Activated CD4-positive, alpha-beta T cell treated with anti-CD3 and anti-CD28 coated beads, Interleukin-2, amount 50 U/mL, for 24 hours (primary cell): ENCODE measurements at regions not wholly inside any gene's neighbourhood (a gene's known extent, or its start where the extent isn't known, plus 50 kb on each side); places are given as distances from the start of the nearest gene placed in this dataset.
"Not testable (repeated sequence)": the region's sequence is repeated elsewhere in the genome, so short reads cannot be mapped to it uniquely, and the experiment has no call there.

Experiments
- DNase-seq, 2 donors: peaks; one replicate each; pipeline ENCODE4 v3.0.0-alpha.2; 2020; ENCODE audit warnings: low read depth in 1 of 2, low spot score in 1 of 2

DNA sequence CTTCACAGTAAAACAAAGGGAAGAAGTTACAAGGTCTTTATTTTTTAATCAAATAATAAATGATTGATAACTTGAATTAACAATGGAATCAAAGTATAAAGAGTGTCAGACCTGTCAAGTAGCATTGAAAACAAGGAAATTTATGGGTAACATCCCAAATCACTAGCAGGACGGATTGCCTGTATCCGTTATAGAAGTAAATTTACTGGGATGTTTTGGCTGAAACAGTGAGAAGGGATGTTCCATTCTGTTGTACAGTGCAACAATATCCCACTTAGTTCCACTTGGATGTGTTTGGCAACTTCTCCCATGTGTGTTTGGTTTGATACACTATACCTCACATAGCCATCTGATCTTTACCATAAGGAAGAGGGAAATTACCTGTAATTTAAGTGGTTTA is 421.0 kb upstream of the CHD1 start:
- DNase-seq, result no peak

DNA sequence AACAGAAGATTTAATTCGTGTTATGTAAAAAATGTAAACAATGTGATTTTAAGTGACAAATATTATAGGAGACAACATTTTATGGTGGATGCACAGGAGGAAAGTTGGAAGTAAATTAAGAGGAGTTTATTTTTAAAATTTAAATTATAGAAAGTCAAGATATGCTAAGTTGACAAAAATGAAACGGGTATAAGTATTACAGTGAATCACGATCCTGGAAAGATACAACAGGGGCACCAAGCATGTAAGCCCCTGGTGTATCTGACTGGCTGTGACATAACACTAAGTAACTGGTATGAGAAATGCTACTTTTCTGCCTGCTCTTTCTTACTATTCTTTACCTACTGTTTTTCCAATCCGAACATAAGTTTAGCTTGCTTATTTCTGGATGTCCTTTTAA is 419.8 kb upstream of the CHD1 start:
- DNase-seq, result no peak

DNA sequence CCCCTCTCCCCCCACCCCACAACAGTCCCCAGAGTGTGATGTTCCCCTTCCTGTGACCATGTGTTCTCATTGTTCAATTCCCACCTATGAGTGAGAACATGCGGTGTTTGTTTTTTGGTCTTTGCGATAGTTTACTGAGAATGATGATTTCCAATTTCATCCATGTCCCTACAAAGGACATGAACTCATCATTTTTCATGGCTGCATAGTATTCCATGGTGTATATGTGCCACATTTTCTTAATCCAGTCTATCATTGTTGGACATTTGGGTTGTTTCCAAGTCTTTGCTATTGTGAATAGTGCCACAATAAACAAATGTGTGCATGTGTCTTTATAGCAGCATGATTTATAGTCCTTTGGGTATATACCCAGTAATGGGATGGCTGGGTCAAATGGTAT is 411.0 kb upstream of the CHD1 start:
- not testable (repeated sequence) for DNase-seq

DNA sequence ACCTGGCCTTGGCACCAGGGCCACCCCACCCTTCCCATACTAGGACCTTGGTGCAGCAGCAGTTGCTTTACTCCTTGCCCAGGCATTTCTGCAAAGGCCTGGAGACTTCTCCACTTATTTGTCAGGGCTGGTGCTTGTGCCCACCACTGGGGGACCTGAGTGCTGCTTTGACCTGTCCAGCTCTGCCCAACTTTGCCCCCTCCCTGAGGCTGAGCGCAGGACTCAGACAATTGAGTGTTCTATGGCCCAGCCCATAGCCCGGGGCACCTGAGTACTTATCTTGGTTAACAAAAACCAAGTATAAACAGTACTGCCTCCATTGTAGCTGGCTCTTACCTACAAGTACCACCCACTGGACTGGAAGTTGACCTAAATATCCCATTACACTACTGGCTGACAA is 406.1 kb upstream of the CHD1 start:
- no peak for DNase-seq

DNA sequence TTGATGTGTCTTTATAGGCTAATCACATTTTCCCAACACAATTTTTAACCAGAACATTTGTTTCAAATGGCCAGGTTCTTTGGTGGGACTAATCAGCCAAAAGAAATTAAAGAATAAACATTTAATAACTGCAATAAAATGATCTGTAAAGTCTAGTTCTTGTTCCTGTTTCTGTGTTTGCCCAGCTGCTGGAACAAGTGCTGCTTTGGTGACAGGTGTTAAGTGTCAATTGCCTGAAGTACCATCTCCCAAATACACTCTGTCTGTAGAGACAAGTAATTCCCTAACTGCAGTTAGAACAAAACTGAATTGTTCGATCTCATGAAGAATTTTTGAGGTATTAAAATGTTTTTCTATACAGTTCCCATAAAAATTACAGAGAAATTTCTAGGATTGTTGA is 402.3 kb upstream of the CHD1 start:
- no peak for DNase-seq

DNA sequence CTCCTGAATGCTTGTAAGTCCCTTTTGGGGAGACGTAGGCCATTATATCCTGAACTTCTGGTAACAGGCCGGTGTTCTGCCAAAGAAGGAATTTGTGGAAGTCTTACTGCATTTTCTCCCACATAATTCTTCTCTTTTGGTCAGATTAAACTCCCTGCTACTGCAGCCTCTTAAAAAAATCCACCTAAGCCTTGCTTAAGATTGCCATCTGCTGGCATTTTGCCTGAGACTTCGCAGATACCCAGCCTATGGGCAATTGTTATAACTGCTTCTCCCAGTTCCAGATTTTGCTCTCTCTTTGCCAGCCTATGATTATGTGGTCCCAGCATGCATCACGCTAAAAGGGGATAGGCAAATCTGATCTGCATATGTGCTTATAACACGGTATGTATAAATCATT is 391.6 kb upstream of the CHD1 start:
- no peak for DNase-seq

DNA sequence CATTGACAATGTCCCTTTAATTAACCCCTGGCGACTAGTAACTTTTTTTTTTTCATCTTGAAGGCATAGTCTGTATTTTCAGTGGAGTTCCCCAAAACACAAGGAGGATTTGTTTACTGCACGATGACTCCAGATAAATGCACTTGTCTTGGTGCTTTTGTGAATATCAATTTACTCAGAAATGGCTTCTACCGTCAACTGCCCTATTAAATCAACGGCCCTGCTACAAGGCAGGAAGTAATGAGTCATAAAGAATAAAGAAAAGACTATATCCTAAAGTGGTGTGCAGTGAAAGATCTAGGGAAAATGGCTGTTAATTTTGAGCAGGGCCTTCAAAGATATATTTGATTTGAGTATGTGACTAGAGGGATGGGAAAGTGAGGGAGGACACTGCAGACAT is 388.3 kb upstream of the CHD1 start:
- DNase-seq, result no peak

DNA sequence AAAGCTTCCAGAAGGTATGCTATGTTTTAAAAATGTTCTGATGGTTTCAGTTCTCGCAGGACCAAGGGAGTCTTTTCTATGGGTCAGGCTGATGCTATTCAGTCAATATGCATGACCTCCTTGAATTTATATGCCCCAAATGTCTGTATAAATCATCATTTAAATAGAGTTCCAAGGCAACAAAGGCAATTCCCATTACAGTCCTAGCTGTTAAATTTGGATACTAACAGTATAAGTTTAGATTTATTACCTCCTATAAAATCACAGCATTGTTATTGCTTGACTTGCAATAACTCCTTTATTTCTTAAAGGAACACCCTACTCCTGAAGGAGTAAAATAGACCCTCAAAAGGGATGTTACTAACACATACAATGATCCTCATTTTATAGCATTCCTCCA is 387.7 kb upstream of the CHD1 start:
- DNase-seq, result no peak

DNA sequence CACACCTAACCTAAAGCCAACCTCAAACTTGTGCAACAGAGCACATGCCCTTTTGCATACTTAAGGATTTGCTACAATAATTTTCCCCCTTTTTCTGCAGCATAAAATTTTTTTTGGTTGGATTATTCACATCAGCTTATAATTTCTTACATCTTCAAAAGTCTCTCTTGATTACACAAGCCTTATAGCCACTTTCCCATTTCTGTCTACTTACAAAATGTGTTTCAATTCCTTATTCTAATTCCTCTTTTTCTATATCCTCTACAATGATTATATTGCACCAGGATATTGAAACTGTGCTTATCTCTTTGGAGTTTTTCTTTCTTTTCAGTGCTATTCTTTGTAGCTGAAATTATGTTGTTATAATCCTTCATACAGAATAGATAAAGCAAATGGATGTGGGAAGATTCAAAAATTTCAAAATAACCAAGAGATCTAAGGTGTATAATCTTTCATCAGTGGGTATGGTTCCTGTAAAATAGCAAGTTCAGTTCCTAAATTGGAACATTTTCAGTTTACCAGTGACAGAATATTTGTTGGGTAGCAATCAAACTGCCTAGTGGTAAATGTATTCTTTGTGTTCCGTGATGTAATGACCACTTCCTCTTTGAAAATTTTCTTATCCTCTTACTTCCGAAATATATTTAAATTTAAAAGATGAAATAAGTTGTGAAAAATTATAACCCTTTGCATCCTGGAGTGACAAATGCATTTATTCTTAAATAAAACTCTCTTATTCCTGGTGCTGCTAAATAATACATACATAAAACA is 386.8 kb upstream of the CHD1 start:
- no peak for DNase-seq

DNA sequence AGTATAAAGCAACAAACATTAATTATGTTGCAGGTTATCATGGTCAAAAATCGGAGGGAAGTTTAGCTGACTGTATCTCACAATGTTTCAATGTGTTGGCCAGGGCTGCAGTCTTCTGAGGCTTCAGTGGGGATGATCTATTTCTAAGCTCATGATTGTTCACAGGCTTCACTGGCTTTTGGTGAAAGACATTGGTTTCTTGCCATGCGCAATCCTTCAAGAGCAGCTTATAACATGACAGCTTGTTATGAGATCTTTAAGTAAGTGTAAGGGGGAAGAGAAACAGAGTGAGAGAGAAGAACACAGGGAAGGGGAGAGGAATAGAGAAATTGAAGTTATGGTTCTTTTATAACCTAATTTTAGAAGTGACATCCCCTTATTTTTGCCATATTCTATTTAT is 385.9 kb upstream of the CHD1 start:
- no peak for DNase-seq

DNA sequence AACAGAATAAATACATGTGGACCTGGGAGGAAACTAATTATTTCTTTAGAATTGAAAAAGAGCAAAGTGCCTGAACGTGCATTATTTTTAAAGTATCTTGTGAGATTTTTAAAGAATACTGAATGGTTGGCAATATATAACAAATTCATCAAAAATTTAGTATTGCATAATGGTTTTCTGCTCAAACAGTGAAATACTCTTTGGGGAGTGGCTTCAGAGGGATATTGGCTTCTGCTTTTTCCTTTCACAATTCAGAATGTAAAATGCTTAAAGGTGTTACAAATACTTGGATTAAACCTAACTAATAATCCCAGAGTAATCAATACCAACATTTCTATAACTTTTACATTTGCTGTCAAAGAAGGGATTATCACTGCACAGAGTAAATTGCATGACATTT is 379.3 kb upstream of the CHD1 start:
- no peak for DNase-seq

DNA sequence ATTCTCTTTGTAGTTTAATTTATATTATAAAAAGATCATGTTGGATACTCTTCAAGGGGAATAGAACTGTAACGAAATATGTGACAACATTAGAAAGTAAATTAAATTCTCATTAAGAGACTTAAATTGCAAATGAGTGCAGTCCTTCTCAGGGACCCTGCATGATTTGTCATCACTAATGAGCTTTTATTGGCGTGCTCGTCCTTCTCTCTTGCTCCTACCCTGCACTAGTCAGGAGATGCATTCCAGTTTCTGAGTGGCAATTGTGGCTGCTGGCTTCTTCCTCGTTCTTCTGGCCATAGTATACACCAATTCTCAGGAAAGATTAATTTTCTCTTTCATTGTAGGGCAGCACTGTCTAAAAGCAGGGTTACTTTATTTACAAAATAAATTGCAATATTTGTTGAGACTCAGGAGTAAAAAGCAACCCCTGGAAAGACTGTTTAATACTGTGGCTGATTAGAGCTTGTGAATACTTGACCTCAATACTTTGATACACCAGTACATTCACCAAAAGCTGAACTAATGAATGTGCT is 376.3 kb upstream of the CHD1 start:
- no peak for DNase-seq

DNA sequence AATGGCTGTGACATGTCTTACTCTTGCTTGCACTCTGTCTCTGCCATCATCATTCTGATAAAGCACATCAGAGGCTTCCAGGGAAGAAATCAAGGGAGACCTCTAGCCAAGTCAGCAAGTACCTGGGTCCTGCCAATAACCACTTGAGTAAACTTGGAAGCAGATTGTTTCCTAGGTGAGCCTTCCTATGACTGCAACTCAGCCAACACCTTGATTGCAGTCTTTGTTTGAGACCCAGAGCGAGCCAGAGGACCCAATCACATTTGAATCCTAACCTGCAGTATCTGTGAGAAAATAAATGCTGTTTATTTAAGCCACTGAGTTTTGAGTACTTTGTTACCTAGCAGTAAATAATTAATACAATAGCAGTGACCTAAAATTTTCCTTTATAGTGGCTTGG is 356.8 kb upstream of the CHD1 start:
- DNase-seq, result no peak

DNA sequence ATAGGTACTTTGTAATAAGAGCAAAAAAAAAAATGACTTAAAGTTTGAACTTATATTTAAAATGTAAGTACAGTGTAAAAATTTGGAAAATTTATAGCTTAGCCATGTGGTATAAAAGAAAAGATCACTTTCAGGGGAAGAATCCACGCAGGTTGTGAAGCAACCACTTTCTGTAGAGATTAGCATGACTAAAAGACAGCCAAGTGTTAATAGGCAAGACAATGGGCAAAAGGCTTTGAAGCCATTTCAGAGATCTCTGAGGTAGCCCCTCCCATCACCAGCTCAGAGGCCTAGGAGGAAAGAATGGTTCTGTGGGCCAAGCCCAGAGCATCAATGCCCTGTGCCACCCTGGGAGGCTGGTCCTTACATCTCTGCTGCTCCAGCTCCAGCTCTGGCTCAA is 346.3 kb upstream of the CHD1 start:
- no peak for DNase-seq

DNA sequence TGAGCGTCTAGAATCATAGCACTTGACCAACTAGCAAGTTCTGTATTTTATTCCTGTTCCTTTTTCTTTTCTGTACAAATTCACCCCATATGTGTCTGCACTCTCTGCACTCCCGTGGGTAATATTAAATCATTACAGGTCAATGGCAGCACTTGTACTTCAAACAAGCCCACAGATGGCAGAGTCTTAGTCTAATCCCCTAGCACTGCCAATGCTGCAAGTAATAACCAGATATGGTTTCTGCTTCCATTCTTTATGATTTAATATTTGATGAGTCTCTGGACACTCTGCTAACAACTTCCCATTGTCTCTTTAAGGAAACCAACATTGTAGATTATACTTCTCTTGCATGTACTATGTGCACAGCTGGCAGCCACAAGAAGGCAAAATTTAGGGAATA is 343.8 kb upstream of the CHD1 start:
- no peak for DNase-seq

DNA sequence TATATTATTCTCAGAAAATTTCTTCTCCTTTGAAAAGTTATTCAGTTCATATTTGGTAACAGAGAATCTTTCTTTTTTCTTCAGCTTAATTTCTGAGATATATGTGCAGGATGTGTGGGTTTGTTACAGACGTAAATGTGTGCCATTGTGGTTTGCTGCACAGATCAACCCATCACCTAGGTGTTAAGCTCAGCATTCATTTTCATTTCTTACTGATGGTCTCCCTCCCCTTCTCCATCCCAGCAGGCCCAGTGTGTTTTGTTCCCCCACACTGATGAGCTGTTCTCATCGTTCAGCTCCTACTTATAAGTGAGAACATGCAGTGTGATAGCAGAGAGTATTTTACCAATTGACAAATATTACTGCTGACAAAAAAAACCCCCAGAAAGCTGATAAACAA is 330.0 kb upstream of the CHD1 start:
- DNase-seq, result no peak

DNA sequence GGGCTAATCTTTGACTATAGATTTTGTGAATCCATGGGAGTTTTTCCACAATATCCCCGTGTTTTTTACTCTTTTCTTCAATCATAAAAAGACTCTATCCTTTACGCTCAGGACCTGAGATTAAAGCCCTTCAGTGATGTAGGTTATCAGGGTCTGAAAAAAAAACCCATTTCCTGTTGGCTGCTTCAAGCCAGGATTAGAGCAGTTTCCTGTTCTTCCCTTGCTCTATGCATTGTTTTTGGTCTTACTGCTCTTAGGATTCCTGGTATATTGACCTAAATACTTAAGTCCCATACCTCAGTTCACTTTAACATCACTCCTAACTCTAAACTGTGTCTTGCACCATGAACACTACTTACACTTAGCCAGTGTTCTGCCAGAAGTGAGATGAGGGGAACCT is 319.3 kb upstream of the CHD1 start:
- DNase-seq, result no peak

DNA sequence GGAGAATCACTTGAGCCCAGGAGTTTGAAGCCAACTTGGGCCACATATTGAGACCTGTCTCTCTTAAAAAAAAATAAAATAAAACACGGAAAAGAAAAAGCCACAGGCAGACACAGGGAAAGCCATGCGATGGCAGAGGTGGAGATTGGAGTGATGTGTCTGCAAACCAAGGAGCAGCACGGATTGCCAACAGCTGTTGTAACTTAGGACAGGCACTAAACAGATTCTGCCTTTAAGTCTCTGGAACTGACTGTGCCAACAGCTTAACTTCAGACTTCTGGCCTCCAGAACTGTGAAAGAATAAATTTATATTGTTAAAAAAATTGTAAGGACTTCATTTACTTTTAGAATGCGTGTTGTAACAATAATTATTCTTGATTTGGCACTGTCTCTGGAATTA is 318.5 kb upstream of the CHD1 start:
- no peak for DNase-seq

DNA sequence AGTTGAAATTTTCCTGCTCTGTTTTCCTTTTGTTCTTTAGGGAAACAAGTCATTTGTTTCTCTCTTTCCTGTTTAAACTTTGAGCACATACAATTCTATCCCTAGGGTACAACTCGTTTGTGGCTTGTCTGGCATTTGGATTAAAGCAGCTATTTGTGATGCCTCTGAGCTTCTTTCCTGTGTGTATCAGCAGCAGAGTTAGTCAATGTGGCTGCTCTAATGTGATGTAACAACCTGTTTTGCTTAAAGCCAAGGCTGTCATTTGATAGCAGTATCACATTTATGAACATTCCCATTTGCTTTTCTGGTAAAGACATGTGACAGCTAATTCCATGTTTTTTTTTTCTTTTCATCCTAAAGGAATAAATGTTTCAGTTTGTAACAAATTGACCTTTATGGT is 314.3 kb upstream of the CHD1 start:
- no peak for DNase-seq

DNA sequence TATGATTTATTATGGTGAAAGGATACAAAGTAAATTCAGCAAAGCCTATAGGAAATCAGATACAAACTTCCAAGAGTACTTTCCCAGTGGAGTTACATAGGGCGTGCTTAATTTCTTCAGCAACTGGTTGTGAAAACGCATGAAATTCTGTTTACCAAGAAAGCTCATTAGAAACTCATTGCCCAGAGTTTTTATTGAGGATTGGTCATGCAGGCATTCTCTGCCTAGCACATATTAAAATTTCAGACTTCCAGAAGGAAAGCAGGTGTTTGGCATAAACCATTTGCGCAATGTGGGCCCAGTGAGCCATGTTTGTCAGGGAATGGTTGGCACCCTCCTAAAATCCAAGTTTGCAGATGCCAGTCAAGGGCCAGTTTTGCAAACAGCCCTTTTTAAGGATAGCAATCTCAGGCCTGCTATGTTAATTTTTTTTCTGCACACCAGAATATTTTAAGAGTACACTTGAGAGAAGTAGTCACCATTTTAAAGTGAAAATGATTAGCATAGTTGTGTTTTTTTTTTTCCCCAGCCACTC is 311.1 kb upstream of the CHD1 start:
- no peak for DNase-seq

DNA sequence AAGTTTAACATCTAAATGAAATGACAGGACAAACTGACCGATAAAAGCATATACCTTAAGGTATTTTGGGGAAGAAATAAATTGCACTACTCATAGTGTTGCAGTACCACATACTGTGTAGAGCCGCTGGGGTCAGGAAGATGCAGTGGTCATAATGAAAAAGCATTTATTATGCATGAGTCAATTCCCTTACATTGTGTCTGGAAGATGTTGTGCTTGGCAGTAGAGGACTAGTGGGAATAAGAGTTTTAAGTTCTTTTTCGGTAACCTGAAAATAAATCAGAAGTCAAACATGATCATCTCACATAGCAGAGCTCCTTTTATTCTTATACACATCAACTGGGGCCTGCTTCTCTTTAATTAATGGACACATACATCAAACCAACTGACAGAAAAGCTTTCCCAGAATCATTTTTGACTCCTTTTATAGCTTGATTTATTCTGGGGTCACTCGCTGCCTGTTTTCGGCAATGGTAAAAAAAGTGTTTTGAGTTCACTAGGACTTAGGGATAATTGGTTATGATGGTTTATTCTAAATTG is 262.5 kb upstream of the CHD1 start:
- no peak for DNase-seq

DNA sequence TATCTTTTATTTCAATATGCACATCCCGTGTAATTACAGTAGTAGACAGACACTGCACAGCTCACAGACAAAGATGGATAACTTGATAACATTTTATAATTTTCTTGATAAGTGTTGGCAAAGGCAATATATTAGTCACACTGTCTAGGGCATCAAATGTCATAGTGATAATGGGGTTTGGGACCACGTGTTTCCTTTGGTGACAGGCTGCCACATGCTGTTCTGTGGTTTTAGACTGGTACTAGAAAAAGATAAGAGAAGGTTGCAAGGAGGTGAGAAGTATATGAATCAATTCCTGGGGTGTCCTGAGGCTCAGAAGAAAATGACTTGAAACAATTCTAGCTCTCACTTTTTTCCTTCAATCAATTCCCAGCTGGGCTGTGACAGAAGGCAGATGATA is 258.8 kb upstream of the CHD1 start:
- no peak for DNase-seq

DNA sequence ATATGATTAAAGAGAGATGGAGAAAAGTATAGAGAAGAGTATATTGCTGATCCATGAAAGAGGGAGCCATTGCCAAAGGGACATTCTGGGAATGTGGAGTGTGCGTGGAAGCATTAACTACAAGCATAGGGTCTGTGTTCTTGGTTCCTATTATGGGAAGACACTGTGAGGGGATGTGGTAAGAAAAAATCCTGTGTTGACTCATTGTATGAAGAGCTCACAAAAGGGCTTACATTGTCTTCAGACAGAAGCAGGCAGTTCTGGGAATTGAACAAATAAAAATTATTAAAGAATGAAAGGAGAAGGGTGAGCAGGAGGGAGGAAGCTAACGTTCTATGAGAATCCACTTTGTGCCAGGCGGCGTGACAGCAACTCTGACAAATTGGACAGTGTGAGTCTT is 250.4 kb upstream of the CHD1 start:
- DNase-seq, result no peak
